Large intestine (tissue), 3 donors: ENCODE measurements at regions not wholly inside any gene's neighbourhood (a gene's known extent, or its start where the extent isn't known, plus 50 kb on each side); places are given as distances from the start of the nearest gene placed in this dataset.

Source experiments
- DNase-seq, 2 donors: peaks; one replicate each; pipeline versions ENCODE4 v3.0.0 to v3.0.0-alpha.2; 2013
- H3K27ac ChIP-seq: one replicate; pipeline ENCODE4 v1.5.1; 2013; ENCODE audit warnings: low read length
- H3K27me3 ChIP-seq: 2 replicates; pipeline ENCODE4 v1.6.1; 2013; ENCODE audit warnings: low read length; ENCODE audit not compliant: control insufficient read depth, insufficient read depth
- H3K36me3 ChIP-seq: 2 replicates; pipeline ENCODE4 v1.6.1; 2013; ENCODE audit warnings: low read length; ENCODE audit not compliant: control insufficient read depth, insufficient read depth
- H3K4me1 ChIP-seq: one replicate; pipeline ENCODE4 v1.6.1; 2013; ENCODE audit warnings: low read length; ENCODE audit not compliant: control insufficient read depth, insufficient read depth
- H3K4me3 ChIP-seq: one replicate; pipeline ENCODE4 v1.5.1; 2013; ENCODE audit warnings: low read length
- H3K9me3 ChIP-seq: one replicate; pipeline ENCODE4 v1.6.1; 2013; ENCODE audit warnings: mild to moderate bottlenecking, low read depth, low read length, moderate library complexity; ENCODE audit not compliant: control insufficient read depth
- WGBS: methylation state at CpG from one replicate; pipeline ENCODE4 v1.1.5; 2013; ENCODE audit warnings: low lambda C conversion rate; ENCODE audit not compliant: insufficient coverage; 5-methylcytosine and 5-hydroxymethylcytosine counted together

- H3K27ac ChIP-seq: no peak overlapping the region
- H3K4me3 ChIP-seq: no peak overlapping the region
- H3K9me3 ChIP-seq: no peaks in the 10 kb centered on the region
- no peaks in the 10 kb centered on the region for H3K36me3 ChIP-seq
- no peaks in the 10 kb centered on the region for H3K4me1 ChIP-seq
- DNase-seq: no peak
- 80% methylated on average over 1 of the region's 5 CpGs for WGBS
- H3K27me3 ChIP-seq: no peaks in the 10 kb centered on the region
Measured at GRCh38 chr18:51516478-51517038, 319.1 kb upstream of the MEX3C start.

DNA sequence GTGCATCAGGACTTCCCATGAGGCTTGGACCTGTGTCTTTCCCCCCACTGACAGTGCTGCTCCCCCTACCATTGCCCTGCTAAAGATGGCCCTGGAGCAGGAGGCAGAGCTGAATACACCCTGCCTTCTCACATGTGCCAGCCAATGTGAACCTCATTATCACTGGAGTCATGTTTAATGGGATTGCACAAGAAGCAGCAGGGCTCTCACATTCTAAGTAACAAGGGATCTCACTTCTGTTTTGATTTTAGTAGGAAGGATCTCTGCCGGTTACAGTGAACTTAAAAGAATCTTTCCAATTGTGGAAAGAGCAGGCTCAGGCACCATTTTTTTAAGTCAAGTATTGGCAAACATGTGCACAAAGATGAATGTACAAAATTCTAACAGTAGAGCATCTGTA, 322.1 kb upstream of the MEX3C start:
- Histone ChIP-seq H3K36me3 (no peaks in the 10 kb centered on the region), H3K4me1 (no peaks in the 10 kb centered on the region), H3K4me3 (no peak overlapping the region), H3K27ac (no peak overlapping the region), H3K9me3 (no peaks in the 10 kb centered on the region), H3K27me3 (no peaks in the 10 kb centered on the region)
- no peak for DNase-seq
- WGBS: no CpG with 5 or more reads among the region's 1 CpG

DNA sequence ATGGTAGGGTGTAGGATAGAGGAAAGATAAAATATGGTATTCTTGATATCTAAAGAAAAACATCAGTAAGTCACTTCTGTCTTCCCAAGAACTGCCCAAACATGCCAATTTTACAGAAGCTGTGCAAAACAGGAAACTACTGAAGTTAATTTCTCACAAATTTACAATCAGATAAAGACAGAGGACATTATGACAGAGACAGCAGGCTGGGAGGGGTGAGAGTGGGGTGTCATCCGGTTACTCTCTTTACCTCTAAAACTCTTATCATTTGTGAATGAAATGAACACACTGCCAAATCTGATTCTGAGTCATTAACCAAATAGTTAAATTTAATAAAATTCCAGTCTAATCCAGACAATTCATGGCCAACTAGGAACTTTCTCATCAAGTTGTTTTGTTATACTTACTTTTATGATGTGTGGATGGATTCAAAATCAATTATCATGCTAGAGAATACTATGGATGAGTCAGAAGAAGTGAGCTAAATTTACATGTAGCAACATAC, 323.2 kb upstream of the MEX3C start:
- Histone ChIP-seq H3K27me3 (no peaks in the 10 kb centered on the region), H3K36me3 (no peaks in the 10 kb centered on the region), H3K9me3 (no peaks in the 10 kb centered on the region), H3K4me1 (no peaks in the 10 kb centered on the region), H3K27ac (no peak overlapping the region), H3K4me3 (no peak overlapping the region)
- no peak for DNase-seq
- 33% methylated on average over 1 of the region's 1 CpG for WGBS

GRCh38 chr18:51522338-51522737, 324.9 kb upstream of the MEX3C start:
- H3K4me3 ChIP-seq: no peak overlapping the region
- no peaks in the 10 kb centered on the region for H3K4me1 ChIP-seq
- no peak for DNase-seq
- WGBS: no CpG with 5 or more reads among the region's 7 CpGs
- H3K27ac ChIP-seq: no peak overlapping the region
- no peaks in the 10 kb centered on the region for H3K27me3 ChIP-seq
- no peaks in the 10 kb centered on the region for H3K36me3 ChIP-seq
- H3K9me3 ChIP-seq: no peaks in the 10 kb centered on the region

DNA sequence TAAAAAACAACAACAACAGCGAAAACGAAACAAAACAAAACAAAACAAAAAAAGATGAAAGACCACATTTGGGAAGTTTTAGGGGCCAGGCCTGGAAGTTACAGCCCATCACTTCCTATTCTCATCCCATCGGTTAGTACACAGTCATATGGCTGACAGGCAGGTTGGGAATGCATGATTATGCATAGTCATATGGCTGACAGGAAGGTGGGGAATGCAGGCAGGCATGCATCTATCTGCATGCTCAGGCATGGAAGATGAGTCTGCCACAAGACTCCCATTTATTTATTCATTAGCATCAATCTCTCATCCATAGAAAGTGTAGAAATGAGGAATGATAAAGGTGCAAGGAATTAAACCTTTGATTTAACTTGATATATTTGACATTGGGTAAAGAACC, 325.3 kb upstream of the MEX3C start:
- H3K36me3 ChIP-seq: no peaks in the 10 kb centered on the region
- no peaks in the 10 kb centered on the region for H3K9me3 ChIP-seq
- no peaks in the 10 kb centered on the region for H3K4me1 ChIP-seq
- 95% methylated on average over 2 of the region's 3 CpGs for WGBS
- no peak overlapping the region for H3K4me3 ChIP-seq
- no peak overlapping the region for H3K27ac ChIP-seq
- no peak for DNase-seq
- no peaks in the 10 kb centered on the region for H3K27me3 ChIP-seq

DNA sequence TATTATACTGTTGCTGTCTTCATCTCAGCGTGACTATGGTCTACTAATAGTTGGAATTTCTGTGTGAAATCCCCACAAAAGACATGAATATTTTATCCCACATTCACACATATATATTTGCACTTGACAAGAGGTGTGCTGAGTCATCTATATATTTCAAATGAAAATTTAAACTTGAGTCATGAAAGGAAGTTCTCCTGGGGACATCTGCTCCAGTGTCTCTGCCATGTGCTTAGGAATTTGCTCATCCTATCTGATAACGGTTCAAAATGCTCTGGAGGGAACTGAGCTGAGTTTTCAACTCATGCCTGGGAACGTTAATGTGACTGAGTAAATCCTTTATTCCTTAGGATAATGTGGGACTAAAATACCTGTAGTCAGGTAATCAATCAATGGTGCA, 326.2 kb upstream of the MEX3C start:
- Histone ChIP-seq H3K36me3 (no peaks in the 10 kb centered on the region), H3K4me1 (no peaks in the 10 kb centered on the region), H3K27ac (no peak overlapping the region), H3K4me3 (no peak overlapping the region), H3K9me3 (no peaks in the 10 kb centered on the region), H3K27me3 (peaks cover 2% of the 10 kb centered on the region)
- DNase-seq: no peak
- WGBS: no CpG with 5 or more reads among the region's 3 CpGs

DNA sequence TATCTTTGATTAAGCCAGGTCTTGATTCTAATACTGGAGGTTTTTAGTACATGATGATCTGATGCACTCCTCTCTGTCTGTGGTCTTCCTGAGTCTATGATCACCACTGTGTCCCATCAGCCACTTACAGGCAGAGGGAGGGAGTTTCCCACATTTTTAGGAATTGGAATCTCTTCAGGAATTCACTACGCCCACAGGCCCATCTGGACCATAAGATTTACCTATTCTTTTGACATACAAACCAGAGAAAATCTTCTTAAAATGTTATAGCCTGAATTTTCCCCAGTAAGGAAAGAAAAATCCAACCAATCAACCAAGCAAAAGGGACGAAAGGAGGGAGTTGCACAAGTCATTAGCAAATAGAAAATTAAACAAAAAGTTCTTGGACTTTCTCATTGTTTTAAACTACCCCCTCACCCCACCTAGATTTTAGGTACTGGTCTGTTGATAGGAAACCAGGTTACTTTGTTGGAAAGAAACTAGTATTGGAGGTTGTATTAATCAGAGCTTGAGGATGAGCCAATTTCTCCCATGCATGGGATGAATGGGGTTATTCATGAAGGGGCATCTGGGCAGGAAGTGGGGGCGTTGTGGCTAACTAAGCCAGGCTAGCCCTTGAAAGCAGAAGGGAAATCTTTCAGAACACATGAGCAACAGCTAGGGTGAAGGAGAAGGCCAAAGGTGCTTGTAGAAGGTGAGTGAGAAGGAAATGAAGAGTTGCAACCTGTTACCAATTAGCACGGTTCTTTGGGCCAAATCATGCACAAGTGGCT, 328.2 kb upstream of the MEX3C start:
- no peak for DNase-seq
- Histone ChIP-seq H3K27ac (no peak overlapping the region), H3K9me3 (no peaks in the 10 kb centered on the region), H3K27me3 (peaks cover 2% of the 10 kb centered on the region), H3K4me1 (no peaks in the 10 kb centered on the region), H3K36me3 (no peaks in the 10 kb centered on the region), H3K4me3 (no peak overlapping the region)
- 70% methylated on average over 2 of the region's 4 CpGs for WGBS

DNA sequence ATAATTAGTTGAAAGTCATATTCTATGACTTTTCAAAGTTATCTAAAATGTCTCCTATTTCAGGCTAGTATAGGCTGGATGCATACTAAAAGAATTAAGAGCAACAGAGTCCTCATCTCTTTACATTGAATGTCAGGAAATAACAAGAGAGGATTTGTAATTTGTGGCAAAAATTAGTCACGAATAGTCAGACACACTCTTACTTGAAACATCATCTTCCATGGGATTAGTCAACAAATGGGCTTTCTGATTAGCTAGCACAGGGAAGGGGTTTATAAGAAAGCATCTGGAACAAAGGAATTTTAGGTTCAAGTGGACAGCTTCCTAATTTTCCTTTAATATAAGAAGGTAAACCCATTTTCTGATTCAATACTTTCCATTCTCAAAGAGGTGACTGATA, 330.3 kb upstream of the MEX3C start:
- peaks cover 2% of the 10 kb centered on the region for H3K27me3 ChIP-seq
- DNase-seq: no peak
- no peaks in the 10 kb centered on the region for H3K4me1 ChIP-seq
- H3K27ac ChIP-seq: no peak overlapping the region
- H3K9me3 ChIP-seq: no peaks in the 10 kb centered on the region
- H3K36me3 ChIP-seq: no peaks in the 10 kb centered on the region
- no peak overlapping the region for H3K4me3 ChIP-seq
- no CpG with 5 or more reads among the region's 1 CpG for WGBS

- DNase-seq: no peak
- no peaks in the 10 kb centered on the region for H3K9me3 ChIP-seq
- no peak overlapping the region for H3K4me3 ChIP-seq
- H3K27ac ChIP-seq: no peak overlapping the region
- H3K27me3 ChIP-seq: peaks cover 2% of the 10 kb centered on the region
- WGBS: 93% methylated on average over 3 of the region's 5 CpGs
- no peaks in the 10 kb centered on the region for H3K36me3 ChIP-seq
- H3K4me1 ChIP-seq: no peaks in the 10 kb centered on the region
Measured at GRCh38 chr18:51531501-51531900, 334.0 kb upstream of the MEX3C start.

DNA sequence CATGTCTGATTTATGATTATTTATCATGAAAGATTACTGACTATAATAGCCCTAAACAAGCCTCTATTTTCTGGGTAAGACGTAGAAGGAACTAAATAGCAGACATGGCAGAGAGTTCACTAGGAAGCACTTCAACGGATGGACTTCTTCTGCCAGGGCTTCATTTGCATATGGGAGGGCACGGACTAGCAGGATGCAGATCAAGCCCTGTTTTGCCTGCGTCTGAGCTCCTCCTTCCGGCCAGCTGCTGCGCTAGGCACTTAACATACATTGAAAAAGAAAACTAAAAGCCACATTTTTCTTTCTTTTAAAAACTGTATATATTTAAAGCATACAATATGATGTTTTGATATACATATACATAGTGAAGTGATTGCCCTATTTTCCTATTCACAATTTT, 340.0 kb upstream of the MEX3C start:
- H3K36me3 ChIP-seq: no peaks in the 10 kb centered on the region
- H3K9me3 ChIP-seq: peaks cover 3% of the 10 kb centered on the region
- H3K27ac ChIP-seq: no peak overlapping the region
- no peaks in the 10 kb centered on the region for H3K4me1 ChIP-seq
- peak; percentile 17 to 24 for DNase-seq
- WGBS: no CpG with 5 or more reads among the region's 6 CpGs
- H3K27me3 ChIP-seq: no peaks in the 10 kb centered on the region
- H3K4me3 ChIP-seq: no peak overlapping the region

- Histone ChIP-seq H3K27ac (no peak overlapping the region), H3K4me3 (no peak overlapping the region), H3K4me1 (no peaks in the 10 kb centered on the region), H3K36me3 (no peaks in the 10 kb centered on the region), H3K9me3 (peaks cover 3% of the 10 kb centered on the region), H3K27me3 (no peaks in the 10 kb centered on the region)
- DNase-seq: no peak
- WGBS: 100% methylated on average over 1 of the region's 1 CpG
Measured at GRCh38 chr18:51540562-51540961, 343.1 kb upstream of the MEX3C start.
